Body of pancreas (tissue), 4 donors: ENCODE measurements at regions not wholly inside any gene's neighbourhood (a gene's known extent, or its start where the extent isn't known, plus 50 kb on each side); places are given as distances from the start of the nearest gene placed in this dataset.
"Not testable (repeated sequence)": the region's sequence is repeated elsewhere in the genome, so short reads cannot be mapped to it uniquely, and the experiment has no call there.

Experiments used
- CTCF ChIP-seq, 7 experiments: fragments of 450-650 bp in 4 of 7; fragments of 200-600 bp in 3 of 7; sonication (generic) in 3 of 7; IDR thresholded peaks; one replicate each; pipeline ENCODE4 v1.5.1; 2016 to 2019; ENCODE audit warnings: antibody characterized with exemption in 7 of 7
- POLR2A ChIP-seq, 3 donors: fragments of 450-650 bp; IDR thresholded peaks; one replicate each; pipeline ENCODE4 v1.6.1; 2016; ENCODE audit warnings: antibody characterized with exemption in 3 of 3, mild to moderate bottlenecking in 2 of 3

DNA sequence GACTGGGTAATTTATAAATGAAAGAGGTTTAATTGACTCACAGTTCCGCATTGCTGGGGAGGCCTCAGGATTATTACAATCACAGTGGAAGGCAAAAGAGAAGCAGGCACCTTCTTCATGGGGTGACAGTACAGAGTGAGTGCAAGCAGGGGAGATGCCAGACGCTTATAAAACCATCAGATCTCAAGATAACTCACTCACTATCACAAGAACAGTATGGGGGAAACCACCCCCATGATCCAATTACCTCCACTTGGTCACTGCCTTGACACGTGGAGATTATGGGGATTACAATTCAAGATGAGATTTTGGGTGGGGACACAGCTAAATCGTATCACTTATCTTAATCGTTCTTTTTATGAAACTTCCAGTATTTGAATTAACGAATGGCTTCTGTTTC lies 179.5 kb upstream of the TSC22D2 start:
- TF ChIP-seq CTCF, POLR2A (IDR thresholded peaks at IDR 0.05): not testable (repeated sequence)
